22Rv1 (cell line): ENCODE measurements at regions not wholly inside any gene's neighbourhood (a gene's known extent, or its start where the extent isn't known, plus 50 kb on each side); places are given as distances from the start of the nearest gene placed in this dataset.

Experiments
- CTCF ChIP-seq: fragments of 450-650 bp; IDR thresholded peaks from 2 replicates; pipeline ENCODE4 v1.5.1; 2017; ENCODE audit warnings: mild to moderate bottlenecking
- ZFX ChIP-seq: fragments of 450-650 bp; IDR thresholded peaks from 2 replicates; pipeline ENCODE4 v1.6.1; 2017; ENCODE audit warnings: antibody characterized with exemption, borderline replicate concordance

- TF ChIP-seq CTCF (no peak), ZFX (no peak)
Observed at GRCh38 chr7:47191316-47191715, 390.6 kb downstream of the TNS3 start.
